Spleen (tissue), 7 donors: ENCODE measurements at regions not wholly inside any gene's neighbourhood (a gene's known extent, or its start where the extent isn't known, plus 50 kb on each side); places are given as distances from the start of the nearest gene placed in this dataset.

ENCODE experiments used
- CTCF ChIP-seq, 11 experiments: fragments of 200-600 bp in 7 of 11; fragments of 450-650 bp in 4 of 11; sonication (generic) in 4 of 11; IDR thresholded peaks in 8 of 11; conservative IDR thresholded peaks in 3 of 11; 1 replicate in 7 of 11; 2 replicates in 4 of 11; pipeline versions ENCODE4 v1.4.0 to v1.8.0; 2016 to 2021; ENCODE audit warnings: antibody characterized with exemption in 11 of 11, inconsistent platforms in 4 of 11, mild to moderate bottlenecking in 1 of 11
- POLR2AphosphoS5 ChIP-seq, 3 donors: sonication (generic); formaldehyde crosslinking; IDR thresholded peaks; one replicate each; pipeline ENCODE4 v1.5.1; 2017; ENCODE audit warnings: antibody characterized with exemption in 3 of 3
- donor health status: DM: no; HTN: no; CAD: no; lungs with moderate emphysema.
- donor health status: DM: no; HTN: no; CAD: no.
- donor health status: DM: no; HTN: no; CAD: no.

GRCh38 chr4:56247646-56248045 lies 139.6 kb downstream of the AASDH start:
- no peak for TF ChIP-seq POLR2AphosphoS5 (IDR thresholded peaks at IDR 0.05)
- no peak for TF ChIP-seq CTCF (IDR thresholded peaks at IDR 0.05 in 8 of 11, conservative IDR thresholded peaks at IDR 0.05 in 3 of 11)
